GM19455 (cell line): ENCODE measurements at regions not wholly inside any gene's neighbourhood (a gene's known extent, or its start where the extent isn't known, plus 50 kb on each side); places are given as distances from the start of the nearest gene placed in this dataset.

Source experiments
- ATAC-seq: cut with Tn5 transposase; IDR thresholded peaks from one replicate; pipeline ENCODE4 v1.9.1; 2021; ENCODE audit not compliant: unreplicated experiment

- no peak for ATAC-seq
Observed at GRCh38 chr20:23153696-23154341, 67.7 kb upstream of the CD93 start.

GRCh38 chr20:23152902-23153301 is 66.8 kb upstream of the CD93 start:
- ATAC-seq = no peak

- no peak for ATAC-seq
Observed at GRCh38 chr20:23152308-23152892, 66.3 kb upstream of the CD93 start.

GRCh38 chr20:23151885-23152284 is 65.8 kb upstream of the CD93 start:
- ATAC-seq = no peak

- ATAC-seq = no peak
Observed at GRCh38 chr20:23151008-23151703, 65.0 kb upstream of the CD93 start.

- ATAC-seq = no peak
Observed at GRCh38 chr20:23150304-23151007, 64.3 kb upstream of the CD93 start.

GRCh38 chr20:23149623-23150279 is 63.6 kb upstream of the CD93 start:
- ATAC-seq = no peak

GRCh38 chr20:23148731-23149570 is 62.8 kb upstream of the CD93 start:
- no peak for ATAC-seq

GRCh38 chr20:23147964-23148730 is 62.0 kb upstream of the CD93 start:
- peak; percentile 51 for ATAC-seq

GRCh38 chr20:23147647-23147963 is 61.5 kb upstream of the CD93 start:
- no peak for ATAC-seq

GRCh38 chr20:23146857-23147637 is 60.9 kb upstream of the CD93 start:
- no peak for ATAC-seq

GRCh38 chr20:23146181-23146580 is 60.1 kb upstream of the CD93 start:
- no peak for ATAC-seq

- no peak for ATAC-seq
Observed at GRCh38 chr20:23145281-23145700, 59.2 kb upstream of the CD93 start.

- no peak for ATAC-seq
Observed at GRCh38 chr20:23144856-23145255, 58.7 kb upstream of the CD93 start.

- ATAC-seq = no peak
Observed at GRCh38 chr20:23143986-23144690, 58.0 kb upstream of the CD93 start.

GRCh38 chr20:23143098-23143497 is 57.0 kb upstream of the CD93 start:
- no peak for ATAC-seq

- peak; percentile 82 for ATAC-seq
Observed at GRCh38 chr20:23142162-23143050, 56.3 kb upstream of the CD93 start.
